ENCODE measurements at regions not wholly inside any gene's neighbourhood (a gene's known extent, or its start where the extent isn't known, plus 50 kb on each side); places are given as distances from the start of the nearest gene placed in this dataset.

DNA sequence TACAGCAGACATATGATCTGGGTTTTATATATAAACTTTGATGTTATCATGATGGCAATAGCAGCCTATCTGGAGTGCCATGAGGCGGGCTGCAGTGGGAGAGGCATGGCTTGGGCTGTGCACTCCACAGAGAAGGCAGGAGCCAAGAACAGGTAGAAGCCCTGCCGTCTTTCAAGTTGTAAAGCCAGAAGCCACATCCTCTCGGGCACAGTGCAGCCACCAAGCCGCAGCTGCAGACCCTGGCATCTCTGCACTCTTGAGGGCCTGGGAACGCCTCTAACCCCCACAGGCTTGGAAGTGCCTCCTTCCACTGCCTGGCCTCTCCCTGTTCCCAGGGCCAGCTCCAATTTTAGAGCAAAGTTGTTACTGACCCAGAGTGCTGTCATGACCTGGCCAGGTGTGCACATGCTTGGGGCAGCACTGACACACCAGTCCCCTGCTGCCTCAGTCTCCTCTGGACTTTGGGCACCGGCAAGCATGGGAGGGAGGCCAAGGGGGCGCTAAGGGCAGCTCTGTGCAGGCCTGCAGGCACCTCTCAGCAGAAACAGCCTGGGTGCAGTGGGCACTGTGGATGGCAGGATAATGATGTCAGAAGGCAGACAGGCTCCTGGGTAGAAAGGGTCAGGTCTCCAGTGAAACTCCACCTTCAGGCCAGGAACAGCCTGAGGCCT is 1619.8 kb upstream of the PRMT6 start:
- TF ChIP-seq CEBPB (IDR thresholded peaks at IDR 0.05; ENCODE audit: borderline replicate concordance in 1 of 2, low read depth in 2 of 2, low read length in 2 of 2) (no peak), PAX8 (IDR thresholded peaks at IDR 0.05) (no peak), JUNB (IDR thresholded peaks at IDR 0.05) (no peak), NFYB (IDR thresholded peaks at IDR 0.05; ENCODE audit: insufficient read depth, low read depth, low read length) (no peak), POLR2A (IDR thresholded peaks at IDR 0.05; ENCODE audit: low read depth, low read length) (no peak), FOS (IDR thresholded peaks at IDR 0.05; ENCODE audit: borderline replicate concordance, extremely low read depth, insufficient read length) (no peak), TAF1 (IDR thresholded peaks at IDR 0.05; ENCODE audit: borderline replicate concordance, low read depth, low read length) (no peak), MXI1 (IDR thresholded peaks at IDR 0.05; ENCODE audit: low read depth, low read length) (no peak), NR2C1 (IDR thresholded peaks at IDR 0.05) (no peak), JUND (IDR thresholded peaks at IDR 0.05; ENCODE audit: low read depth, low read length) (no peak)
- TF ChIP-seq, protein P1, sequence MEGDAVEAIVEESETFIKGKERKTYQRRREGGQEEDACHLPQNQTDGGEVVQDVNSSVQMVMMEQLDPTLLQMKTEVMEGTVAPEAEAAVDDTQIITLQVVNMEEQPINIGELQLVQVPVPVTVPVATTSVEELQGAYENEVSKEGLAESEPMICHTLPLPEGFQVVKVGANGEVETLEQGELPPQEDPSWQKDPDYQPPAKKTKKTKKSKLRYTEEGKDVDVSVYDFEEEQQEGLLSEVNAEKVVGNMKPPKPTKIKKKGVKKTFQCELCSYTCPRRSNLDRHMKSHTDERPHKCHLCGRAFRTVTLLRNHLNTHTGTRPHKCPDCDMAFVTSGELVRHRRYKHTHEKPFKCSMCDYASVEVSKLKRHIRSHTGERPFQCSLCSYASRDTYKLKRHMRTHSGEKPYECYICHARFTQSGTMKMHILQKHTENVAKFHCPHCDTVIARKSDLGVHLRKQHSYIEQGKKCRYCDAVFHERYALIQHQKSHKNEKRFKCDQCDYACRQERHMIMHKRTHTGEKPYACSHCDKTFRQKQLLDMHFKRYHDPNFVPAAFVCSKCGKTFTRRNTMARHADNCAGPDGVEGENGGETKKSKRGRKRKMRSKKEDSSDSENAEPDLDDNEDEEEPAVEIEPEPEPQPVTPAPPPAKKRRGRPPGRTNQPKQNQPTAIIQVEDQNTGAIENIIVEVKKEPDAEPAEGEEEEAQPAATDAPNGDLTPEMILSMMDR (IDR thresholded peaks at IDR 0.05 in 2 of 3, conservative IDR thresholded peaks at IDR 0.05 in 1 of 3; ENCODE audit: control insufficient read depth in 2 of 3, extremely low read depth in 1 of 3, insufficient read depth in 1 of 3, low read depth in 3 of 3, low read length in 3 of 3) = no peak
- TF ChIP-seq, protein P2, sequence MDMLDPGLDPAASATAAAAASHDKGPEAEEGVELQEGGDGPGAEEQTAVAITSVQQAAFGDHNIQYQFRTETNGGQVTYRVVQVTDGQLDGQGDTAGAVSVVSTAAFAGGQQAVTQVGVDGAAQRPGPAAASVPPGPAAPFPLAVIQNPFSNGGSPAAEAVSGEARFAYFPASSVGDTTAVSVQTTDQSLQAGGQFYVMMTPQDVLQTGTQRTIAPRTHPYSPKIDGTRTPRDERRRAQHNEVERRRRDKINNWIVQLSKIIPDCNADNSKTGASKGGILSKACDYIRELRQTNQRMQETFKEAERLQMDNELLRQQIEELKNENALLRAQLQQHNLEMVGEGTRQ (IDR thresholded peaks at IDR 0.05; ENCODE audit: borderline replicate concordance, low read depth, low read length) = no peak

Measured in GM12878 (cell line).